HS-5 (cell line): ENCODE measurements at regions not wholly inside any gene's neighbourhood (a gene's known extent, or its start where the extent isn't known, plus 50 kb on each side); places are given as distances from the start of the nearest gene placed in this dataset.
"Not testable (repeated sequence)": the region's sequence is repeated elsewhere in the genome, so short reads cannot be mapped to it uniquely, and the experiment has no call there.

Source experiments
- DNase-seq: peaks from one replicate; pipeline ENCODE4 v3.0.0-alpha.2; 2012; ENCODE audit warnings: low read depth

DNA sequence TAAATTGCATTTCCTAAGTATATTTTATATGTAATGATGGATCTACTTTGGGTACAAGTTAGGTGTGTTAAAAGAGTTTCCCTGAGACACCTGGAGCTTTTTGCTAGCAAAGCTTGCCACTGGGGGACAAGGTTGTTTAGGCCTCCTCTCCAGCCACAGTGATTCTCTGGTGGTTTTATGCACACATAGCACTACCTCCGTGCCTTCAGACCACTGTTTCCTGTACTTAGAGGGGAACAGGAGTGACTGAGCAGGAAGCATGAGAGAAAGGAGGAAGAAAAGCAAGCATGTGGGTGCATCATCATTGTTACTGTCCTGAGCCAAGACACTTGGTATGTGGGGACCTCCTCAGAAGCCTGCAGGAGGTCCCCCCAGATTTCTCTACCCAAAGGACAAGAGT, 272.1 kb downstream of the RASEF start:
- no peak for DNase-seq

DNA sequence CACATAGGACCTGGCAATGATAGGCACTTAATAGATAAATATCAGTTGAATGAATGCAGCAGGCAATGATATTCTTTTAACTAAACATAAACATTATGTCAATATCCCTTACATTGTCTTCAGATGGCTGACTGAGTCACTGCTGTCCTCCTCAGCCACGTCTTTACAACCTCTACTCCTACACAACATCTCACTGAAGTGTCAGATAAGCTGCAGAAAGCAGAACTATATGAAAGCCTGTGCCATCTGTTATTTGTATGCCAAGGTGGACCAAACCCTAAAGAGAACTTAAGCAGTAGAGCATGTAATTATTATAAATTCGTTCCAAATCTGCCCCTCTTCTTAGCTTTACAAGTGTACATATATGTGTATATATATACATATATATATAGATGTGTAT, 271.2 kb downstream of the RASEF start:
- DNase-seq: no peak

DNA sequence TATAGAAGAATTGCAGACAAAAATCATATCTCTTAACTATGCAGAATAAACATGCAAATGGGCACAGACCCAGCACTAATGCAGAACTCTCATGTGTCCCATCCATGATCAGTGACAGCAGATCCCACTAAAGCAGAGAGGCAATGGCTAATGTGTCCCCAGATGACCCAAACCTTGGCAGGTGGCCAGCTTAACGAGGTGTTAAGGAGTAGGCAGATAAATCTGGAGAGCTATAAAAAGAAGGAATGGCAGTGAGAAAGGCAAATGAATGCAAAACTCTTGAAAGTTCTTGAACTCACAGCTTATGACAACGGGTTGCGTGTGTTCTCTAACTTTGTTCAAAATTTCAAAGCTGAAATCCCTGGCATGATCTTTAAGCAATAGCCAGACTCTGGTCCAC, 265.4 kb downstream of the RASEF start:
- DNase-seq: no peak

DNA sequence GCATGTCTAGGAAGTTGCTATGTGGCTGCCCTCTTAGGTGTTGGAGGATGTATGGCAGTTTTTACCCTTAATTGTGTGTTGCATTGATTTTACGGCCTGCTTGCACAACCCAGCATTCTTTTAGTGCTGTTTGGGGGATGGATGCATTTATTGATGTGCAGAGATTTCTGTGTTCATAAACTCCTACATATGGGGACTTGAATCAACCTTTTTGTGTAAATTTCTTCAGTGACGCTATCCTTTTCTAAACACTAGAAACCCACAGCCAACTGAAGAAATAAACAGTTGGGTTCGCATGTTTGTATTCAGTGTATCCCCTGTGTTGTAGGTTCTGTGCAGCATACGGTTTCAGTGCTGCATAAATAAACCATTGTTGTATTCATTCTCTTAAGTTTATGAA, 263.7 kb downstream of the RASEF start:
- DNase-seq: no peak

DNA sequence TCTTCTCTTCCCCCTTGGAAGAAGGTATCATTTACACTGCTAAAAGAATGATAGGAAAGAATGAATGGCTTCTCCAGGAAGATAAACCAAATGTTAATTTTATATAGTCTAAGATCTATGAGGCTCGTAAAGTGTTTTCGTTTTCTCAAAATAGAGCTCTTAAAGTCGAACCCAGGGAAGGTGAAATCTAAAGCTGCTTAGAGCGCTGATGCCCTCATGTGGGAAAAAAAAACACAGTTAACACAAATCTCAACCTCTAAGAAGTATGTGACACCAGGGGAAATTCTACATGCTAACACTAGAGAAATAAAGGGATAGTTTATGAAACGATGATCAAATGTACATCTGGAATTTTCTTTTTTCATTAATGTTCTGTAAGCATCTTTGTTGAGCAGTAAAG, 257.9 kb downstream of the RASEF start:
- no peak for DNase-seq

DNA sequence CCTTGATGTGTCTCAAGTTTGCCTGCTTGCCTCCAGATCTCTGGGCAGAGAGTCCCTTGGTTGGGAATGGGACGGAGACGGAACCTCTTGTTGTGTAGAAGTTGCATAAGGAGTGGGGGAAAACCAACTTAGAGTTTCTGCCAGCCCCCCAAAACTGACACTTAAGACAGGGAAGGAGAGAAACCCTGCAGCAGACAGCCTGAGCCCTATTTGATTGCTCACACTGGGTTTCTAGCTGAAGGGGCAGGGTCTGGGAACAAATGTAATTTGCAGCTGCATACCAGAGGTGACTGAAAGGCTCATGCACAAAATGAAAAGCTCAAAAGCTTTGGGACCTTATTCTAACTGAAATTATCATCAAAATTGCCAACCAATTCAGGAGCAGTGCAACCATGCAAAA, 254.5 kb downstream of the RASEF start:
- no peak for DNase-seq

DNA sequence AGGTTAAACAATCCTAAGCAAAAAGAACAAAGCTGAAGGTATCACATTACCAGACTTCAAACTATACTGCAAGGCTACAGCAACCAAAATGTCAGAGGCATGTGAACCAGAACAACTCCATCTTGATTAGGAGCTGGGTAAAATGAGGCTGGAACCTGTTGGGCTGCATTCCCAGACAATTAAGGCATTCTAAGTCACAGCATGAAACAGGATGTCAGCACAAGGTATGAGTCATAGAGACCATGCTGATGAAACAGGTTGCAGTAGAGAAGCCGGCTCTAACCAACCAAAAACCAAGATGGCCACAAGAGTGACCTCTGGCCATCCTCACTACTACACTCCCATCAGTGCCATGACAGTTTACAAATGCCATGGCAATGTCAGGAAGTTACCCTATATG, 252.0 kb downstream of the RASEF start:
- DNase-seq: peak; percentile 19

DNA sequence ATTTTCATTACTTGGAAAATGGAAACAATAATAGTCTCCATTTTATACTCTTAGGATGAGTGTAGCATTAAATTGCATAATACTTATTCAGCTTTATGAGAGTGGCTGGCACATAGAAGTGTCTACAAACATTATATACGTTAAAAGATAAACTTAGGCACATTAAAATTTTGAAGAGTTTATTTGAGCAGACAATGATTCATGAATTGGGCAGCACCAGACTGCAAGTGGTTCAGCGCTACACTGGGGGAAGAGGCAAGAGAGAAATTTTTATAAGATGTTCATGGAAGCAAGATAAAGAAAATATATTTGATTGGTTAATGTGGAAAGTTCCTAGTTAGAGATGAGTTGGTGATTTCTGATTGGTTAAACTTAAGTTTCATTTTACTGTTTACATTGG, 243.7 kb downstream of the RASEF start:
- no peak for DNase-seq

DNA sequence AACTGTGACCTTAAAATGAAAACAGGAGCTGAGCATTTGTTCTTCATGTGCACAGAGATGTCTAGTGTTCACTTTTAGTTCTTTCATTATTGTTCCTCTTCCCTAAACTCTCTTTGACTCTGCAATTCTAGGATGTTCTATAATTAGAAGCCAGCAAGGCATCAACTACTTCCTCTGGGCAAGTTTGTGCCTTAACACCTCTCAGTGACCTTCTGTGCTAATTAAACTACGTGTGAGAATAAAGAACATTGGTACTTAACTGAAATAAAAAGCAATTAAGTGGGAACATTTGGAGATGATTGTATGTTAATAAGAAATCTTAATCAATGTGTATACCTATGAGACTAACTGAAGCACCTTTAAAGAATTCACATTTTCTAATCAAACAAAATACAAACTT, 242.8 kb downstream of the RASEF start:
- no peak for DNase-seq

DNA sequence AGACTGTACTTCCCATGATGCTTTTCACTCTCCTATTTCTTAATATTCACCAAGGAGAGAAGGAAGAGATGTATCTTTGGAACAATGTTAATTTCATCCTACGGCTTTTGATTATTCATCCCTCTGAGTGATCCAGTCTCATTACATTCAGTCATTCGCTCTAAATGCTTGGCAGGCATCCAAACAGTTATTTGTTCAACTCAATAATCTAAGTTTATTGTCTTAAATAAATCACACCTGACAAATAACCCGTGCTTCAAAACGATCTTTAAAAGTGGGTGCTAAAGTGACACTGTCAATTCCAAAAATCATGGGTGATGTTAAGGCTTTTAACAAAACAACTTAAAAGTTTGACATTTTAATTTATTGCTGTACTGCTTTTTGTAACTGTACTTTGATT, 233.1 kb downstream of the RASEF start:
- no peak for DNase-seq

DNA sequence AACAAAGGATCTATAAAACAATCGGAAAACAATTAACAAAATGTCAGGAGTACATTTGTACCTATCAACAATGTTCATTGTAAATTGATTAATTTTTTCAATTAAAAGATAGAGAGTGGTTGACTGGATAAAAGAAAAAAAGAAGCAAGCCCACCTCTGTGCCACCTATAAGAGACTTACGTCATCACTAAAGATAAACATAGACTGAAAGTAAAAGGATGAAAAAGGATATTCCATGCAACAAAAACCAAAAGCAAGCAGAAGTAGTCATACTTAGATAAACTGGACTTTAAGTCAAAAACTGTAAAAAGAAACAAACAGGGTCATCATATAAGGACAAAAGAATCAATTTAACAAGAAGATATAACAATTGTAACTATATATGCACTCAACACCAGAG, 197.4 kb downstream of the RASEF start:
- no peak for DNase-seq

DNA sequence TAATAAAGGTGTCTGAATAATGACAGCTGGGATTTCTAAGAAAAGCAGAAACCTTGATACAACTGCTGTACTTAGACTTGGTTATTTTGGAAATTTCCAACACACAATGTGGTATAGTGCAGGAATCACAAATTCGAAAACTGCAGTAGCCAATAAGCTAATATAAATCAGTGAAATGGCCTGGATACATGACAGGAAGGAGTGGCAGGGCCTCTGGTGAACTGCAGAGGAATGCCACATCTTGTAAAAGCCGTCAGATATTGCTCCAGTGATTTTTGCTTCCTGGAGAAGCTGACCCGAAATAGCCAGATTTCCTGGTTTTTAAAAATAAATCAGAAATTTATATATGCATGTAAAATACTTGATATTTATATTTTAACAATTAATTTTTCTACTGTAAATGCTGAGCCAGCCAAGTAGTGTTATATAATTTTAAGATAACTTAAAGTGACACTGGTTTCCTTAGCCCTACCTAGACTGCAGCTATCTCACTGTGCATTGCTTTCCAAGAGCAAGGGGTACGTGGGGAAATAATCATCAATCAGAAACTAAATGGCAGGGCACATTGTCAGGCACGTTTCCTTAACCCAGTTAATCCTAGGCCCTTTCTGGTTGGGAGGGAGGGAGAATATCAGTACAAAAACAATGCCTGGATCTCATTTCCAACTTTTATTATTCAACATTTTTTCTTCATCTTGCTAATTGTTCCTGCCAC, 182.4 kb downstream of the RASEF start:
- no peak for DNase-seq

DNA sequence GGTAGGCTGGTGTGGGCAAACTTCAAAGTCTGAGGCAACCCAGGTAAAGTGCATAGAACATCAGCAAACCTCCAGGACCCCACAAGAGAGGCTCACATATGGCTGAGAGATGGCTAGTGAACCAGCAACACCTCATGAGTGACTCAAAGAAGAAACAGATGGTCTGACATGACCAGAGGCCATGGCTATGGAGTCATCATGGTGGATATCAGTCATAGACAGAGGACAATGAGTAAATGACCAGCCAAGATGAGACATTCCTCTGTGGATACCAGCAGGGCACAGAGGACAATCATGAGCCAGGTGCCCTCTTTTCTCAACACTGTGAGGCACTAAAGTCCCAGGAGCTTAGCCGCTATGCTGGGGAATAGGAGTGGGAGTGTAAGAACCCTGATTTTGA, 180.8 kb downstream of the RASEF start:
- peak; percentile 67 for DNase-seq

DNA sequence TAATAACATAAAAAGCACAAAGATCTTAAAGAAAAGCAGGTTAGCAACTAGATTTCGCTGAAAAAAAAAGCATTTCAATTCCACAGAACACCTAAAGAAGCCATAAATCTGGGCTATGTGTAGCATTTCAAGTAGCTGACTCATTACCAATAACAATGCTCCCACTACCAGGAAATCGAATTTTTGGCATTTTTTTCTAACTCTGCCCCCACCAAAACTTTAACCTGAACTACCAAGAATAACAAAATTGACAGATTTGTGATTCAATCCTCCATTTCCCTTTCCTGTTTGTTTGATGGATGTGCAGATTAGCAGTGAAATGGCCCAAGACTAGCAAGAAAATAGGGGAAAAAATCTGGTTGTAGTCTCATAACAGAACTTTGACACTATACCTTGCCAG, 180.2 kb downstream of the RASEF start:
- peak; percentile 56 for DNase-seq

DNA sequence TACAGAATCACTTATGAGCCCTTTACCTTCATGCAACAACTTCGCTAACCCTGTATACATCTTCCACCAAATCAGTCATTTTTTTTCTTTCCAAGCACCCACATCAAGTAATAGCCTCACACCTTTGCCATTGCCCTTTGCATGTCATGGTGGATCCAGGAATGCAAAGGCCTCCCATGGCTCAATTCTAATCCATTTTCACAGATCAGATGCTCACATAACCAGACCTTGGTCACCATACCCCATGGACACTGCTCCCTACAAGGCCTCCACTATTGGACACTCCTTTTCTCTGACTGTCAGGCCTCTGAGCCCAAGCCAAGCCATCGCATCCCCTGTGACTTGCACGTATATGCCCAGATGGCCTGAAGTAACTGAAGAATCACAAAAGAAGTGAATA, 179.5 kb downstream of the RASEF start:
- DNase-seq: no peak

DNA sequence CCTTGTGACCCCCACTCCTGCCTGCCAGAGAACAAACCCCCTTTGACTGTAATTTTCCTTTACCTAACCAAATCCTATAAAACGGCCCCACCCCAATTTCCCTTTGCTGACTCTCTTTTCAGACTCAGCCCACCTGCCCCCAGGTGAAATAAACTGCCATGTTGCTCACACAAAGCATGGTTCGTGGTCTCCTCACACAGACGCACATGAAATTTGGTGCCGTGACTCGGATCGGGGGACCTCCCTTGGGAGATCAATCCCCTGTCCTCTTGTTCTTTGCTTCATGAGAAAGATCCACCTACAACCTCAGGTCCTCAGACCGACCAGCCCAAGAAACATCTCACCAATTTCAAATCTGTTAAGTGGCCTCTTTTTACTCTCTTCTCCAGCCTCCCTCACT, 179.0 kb downstream of the RASEF start:
- not testable (repeated sequence) for DNase-seq

DNA sequence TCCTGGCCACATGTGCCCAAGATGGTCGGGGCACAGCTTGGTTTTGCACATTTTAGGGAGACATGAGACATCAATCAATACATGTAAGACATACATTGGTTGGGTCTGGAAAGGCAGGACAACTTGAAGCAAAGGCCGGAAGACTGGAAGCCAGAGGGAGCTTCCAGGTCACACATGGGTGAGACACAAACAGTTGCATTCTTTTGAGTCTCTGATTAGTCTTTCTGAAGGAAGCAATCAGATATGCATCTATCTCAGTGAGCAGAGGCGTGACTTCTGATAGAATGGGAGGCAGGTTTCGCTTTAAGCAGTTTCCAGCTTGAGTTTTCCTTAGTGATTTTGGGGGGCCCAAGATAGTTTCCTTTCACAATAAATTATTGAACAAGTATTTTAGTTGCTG, 172.5 kb downstream of the RASEF start:
- DNase-seq: no peak

DNA sequence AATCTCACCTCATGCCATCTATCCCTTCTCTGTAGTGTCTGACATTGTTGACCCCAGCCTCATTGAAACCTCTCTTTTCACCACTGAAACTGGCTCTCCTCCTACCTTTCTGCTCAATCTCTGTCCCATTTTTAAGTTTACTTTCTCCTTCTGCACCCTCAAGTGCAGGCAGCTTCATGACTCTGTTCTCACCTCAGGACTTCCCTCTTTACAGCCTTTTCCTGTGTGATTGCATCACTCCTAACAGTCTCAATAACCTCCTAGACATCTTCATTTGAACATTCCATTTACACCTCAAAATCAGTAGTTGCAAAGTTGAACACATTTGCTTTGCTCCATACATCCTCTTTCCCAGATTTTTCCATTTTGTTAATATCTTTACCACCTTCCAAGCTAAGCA, 172.1 kb downstream of the RASEF start:
- DNase-seq: no peak

DNA sequence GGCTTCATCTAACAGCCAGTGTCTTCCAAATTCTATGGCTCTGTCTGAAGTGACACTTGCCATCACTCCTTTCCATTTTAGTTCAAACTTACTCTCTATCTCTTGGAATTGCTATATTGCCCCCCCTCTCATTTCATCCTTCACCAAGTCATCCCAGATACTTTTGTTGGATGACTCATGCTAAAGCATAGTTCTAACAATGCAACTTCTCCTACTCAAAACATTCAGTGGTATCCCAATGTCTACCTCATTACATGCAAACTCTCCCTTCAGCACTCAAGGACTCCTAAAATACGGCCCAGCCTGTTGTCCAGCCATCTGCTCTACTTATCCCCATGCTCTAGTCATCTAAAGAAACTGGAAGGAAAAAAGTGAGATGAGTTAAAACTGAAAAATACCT, 171.6 kb downstream of the RASEF start:
- DNase-seq: peak; percentile 9

DNA sequence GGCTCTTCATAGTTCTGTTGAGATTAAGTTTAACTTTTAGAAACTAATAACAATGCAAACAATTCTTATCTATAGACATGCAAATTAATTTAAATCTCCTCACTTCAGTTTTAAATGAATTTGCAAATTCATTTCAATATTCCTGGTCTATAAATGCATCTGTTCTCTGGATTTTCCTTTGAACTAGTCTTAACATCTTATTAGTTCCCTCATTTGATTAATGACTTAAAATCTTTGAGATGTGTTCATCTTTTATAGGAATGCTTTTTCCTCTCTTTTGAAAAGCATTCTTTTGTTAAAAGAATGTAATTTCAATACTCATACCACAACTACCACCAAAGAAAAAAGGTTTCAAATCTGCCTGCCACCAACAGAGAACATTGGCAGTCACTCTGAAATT, 169.4 kb downstream of the RASEF start:
- DNase-seq: no peak

DNA sequence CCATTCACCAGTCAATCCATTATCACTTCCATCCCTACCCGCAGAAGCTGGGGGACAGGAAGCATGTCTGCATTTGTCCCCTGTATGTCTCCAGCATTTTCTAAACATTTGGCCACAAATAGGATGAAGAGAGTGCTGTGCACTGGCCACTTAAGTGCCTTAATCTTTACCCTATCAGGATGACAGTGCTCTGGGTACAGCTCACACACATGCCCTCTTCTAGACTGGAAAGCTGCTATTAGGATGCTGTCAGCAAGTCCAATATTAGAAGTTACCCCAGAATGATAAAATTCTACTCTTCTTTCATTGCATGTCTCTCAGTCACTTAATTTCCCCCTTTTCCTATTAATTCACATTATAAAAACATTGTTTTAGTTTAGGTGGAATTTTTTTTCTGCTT, 168.4 kb downstream of the RASEF start:
- no peak for DNase-seq

DNA sequence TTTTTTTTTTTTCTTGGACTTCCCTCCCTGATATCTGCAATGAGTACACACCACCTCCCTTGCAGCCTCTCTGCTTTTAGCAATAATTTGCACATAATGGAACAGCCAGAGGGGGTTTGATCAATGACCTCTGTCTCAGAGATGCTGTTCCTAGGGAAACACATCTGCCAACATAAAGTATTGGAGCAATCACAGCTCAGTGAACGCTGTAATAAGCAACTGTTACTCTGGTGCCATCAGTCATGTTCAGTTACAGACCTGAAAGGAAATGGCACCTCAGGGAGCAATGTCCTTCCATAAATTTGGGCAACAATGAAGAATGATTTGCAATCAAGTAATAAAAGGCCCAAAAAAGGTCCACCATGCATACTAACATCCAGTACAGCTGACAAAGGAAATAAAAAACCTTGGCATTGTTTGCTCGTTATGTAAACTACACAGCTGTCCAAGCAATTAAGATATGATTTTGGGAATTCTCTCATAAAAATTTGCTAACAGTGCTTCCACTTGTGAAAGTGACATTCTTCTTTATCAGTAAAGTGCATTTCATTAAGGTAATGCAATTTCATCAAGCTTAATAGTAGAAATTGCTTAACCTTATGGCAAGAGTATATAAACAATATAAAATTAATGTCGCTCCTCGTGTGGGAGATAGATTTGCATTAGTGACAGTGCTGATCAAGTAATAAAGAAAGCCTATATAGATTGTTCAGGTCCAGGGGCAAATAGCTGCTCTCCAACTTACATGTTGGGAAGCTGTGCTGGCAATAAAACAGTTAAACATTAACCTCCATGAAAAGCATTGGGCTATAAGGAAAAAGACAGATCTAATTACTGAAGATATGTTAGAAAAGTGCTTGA, 167.8 kb downstream of the RASEF start:
- no peak for DNase-seq

DNA sequence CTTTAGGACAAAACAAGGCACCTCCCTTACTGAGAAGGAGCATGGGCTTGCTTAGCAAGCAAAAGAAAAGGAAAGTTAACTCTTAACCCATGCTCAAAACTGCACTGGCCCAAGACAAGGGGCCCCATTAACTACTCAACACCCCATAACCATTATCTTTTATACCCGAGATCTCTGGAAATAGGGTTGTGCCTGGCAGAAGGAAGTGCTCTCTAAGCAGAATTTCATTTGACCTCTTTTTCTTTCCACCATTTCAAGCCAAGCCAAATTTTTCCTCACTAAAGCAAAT, 167.2 kb downstream of the RASEF start:
- DNase-seq: no peak

DNA sequence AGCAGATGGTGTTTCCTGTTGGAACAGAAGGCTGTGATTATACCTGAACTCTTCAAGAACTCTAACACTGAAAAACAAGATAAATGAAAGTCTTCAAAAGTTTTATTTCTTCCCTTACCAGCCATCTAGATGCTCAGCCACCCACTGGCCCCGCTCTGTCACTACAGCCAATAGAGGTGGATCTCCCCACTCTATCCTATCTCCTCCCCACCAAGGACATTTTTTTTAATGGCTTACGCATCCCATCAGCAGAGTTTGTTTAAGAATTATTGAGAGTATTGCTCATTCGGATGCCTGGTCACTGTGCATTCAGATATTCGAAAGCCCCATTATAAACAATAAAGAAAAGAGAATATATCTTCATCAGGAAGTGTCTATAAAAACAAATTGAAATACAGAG, 159.4 kb downstream of the RASEF start:
- DNase-seq: no peak
